Limb (tissue), 2 donors: ENCODE measurements at regions not wholly inside any gene's neighbourhood (a gene's known extent, or its start where the extent isn't known, plus 50 kb on each side); places are given as distances from the start of the nearest gene placed in this dataset.

Source experiments
- DNase-seq, 2 donors: peaks; one replicate each; pipeline ENCODE4 v3.0.0-alpha.2; 2016; ENCODE audit errors: extremely low spot score in 2 of 2

DNA sequence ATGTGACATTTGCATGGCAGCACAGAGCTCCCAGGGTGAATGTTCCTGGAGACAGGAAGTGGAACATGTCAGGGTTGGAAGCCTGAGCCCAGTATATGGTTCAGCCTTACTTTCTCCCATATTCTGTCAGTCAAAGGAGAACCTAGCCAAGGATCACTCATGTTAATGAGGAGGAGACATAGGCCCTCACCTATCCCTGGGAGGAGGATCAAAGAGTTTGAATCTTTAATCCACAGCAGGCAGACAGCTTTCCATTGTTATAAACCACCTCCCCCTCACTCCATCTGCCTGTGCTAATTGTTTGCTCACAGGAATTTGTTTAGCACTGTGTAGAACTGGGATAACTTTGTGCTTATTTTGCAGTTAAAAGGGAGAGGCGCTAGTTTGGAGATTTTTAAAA, 1069.1 kb downstream of the EFNB2 start:
- no peak for DNase-seq

DNA sequence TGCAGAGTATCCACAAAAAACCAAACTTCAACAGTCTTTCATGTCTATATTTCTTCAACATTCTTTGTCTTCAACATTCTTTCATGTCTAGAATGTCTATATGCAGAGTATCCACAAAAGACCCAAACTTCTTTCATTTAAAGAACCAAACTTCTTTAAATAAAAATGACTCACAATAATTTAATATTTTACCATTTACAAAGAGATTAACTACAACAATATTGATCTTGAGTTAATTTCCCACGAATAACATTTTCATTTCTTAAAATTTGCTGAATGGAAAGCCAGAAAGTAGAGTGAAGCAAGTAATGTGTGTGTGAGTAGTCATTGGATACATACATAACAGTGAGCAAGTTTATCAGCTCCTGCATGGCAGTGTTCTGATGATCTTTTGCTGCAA, 1069.7 kb downstream of the EFNB2 start, which contains the start of gene DAOA:
DAOA (plus strand) TSS at position 301 of the 400 bp plus-strand sequence.
- DNase-seq: no peak

DNA sequence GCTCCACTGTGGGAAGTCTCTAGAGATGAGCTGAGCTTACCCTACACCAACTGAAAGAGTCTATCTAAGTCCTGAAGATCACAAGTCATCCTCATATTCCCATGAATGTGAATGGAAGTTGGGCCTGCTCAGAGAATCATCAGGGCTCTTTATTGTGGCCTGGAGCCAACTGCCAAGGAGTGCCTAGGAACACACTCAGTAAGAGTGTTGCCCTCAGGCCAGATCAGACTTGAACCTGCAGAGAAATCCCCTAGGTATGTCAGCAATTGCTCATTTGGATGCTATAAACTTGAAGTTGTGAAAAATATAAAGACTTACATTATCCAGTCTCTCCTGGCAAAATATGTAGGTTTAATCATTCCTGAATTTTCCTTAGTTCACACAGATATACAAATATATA, 1070.2 kb downstream of the EFNB2 start:
- DNase-seq: no peak

DNA sequence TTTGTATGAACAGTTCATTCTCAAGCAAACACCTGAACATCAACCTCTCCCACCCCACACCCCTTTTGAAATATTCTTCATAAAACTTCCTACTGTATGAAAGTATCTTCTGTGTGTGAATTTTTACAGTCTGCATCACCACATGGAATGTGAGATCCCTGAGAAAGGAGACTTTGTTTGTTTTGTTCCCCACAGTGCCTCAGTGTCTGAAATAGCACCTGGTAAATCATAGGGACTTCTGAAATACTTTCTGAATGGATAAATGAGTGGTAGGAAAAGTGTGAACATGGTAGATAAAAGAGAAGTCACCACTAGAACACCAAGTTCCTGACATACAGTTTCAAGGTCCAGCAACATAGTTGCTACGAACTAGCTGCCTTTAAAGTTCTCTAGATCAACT, 1071.2 kb downstream of the EFNB2 start:
- no peak for DNase-seq

DNA sequence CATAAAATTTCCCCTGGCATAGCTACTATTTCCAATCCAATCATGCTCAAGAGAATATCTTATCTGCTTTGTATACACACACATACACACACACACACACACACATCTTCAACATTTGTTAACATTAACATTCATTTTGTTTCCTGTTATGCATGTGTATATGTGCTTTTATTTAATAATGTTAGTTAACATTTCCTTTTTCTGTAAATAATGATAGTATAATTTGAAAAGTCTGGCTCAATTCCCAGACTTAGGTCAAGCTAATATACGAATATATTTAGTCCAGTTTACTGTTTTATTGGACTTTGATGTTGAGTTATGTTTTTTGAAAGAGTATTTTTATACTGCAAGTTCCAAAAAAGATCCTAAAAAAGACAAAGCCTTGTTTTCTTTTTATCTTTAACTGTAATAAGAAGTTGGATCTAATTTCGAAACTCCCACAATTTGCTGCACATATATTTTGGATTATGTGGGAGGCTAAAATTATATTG, 1072.4 kb downstream of the EFNB2 start:
- DNase-seq: no peak

DNA sequence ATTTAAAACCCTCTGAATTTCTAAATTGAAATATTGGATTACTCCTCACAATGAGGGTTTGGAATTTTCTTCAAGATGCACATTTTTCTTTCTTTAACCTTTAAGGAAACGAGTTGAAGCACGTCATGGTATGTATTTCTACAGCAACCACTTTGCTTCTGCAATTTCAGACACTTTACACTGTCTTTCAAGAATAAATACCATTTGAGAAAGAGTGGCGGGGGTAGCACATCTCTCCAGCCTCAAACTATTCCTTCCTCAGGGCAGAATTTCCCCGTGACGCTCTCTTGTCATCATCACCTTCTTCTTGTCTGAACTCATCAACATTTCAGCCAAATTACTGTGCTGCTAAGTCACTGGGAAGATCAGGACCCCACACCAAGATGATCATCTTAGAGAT, 1073.4 kb downstream of the EFNB2 start:
- DNase-seq: no peak

DNA sequence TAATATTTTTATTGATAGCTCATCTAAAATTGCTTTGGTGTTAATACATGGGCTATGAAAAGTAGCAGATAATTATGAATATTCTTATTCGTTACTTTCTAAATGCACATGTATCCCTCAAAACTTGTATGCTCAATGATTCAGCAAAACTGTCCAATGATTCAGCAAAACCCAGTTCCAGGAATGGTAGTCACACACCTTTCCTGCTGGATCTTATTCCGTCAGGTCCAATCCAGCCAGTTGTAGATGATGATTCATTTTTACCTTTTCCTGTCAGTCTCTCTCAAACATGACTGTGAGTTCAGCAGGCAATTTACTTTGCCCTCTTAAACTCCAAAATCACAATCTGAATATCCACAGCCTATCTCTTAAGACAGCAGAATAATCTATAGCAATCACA, 1082.6 kb downstream of the EFNB2 start:
- DNase-seq: no peak

DNA sequence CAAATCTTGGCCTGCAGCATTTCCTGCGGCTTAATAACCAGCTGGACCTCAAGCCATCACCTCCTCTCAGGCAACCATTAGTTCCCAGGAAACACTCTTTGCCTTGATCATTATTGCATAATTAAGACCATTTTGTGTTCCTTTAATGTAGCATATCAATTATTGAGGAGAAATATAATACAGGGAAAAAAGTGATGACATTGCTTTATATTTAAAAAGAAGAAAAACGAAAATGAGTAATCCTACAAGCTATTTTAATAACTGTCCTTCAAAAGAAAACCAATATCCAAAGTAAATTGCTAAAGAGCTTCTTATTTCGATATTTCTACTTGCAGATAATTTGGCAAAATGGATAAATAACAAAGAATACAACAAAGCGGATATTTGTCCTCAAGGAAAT, 1084.7 kb downstream of the EFNB2 start:
- DNase-seq: no peak

DNA sequence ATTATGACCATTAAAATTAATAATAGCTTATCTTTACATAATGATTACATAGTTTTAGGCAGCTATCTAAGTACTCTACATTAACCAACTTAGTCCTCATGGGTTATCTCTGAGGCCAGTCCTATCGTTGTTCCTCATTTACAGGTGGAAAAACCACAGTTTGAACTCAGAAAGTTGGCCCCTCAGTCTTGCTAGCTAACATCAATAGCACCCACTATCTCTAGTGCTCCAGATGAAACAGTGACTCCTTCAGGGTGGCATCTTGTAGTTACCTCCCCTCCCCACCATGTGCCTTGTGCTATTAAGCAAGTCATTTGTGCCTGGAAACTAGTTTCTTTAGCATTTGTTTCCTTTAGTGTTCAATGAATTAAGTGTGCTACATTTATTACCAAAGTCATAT, 1086.7 kb downstream of the EFNB2 start:
- no peak for DNase-seq

DNA sequence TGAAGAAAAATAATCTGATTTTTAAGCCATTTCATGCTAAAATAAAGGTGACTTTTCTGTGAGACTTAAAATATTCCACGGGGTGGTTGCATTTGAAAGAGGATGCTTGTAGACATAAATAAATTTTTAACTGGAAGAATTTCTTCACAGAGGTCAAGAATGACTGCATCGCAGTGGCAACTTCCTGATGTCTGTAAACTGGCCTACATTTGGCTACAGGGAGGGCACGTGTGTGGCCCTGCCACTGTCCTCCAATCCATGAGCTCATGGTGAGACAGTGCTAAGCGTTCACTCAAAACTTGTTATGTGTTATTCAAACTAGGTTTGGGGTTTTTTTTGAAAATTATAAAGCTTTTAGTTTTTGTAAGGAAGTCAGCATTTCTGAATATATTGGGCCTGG, 1089.3 kb downstream of the EFNB2 start:
- no peak for DNase-seq

DNA sequence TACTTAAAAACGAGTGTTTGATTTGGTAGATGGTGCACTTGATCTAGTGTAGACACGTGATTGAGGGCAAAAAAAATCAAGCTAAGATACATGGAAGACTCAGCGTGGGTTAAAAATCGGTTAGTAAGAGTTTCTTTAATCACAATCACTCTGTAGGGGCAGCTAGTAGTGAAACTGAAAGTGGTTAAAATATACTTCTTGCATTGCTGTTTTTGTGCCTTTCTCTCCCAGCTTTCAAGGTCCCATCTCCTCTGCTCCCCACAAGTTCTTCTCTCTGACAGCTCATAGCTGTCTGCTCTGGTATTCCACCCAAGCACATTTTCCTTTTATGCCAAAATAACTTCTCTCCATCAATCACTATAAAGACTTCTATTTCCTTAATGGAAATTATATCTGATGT, 1089.7 kb downstream of the EFNB2 start:
- no peak for DNase-seq

DNA sequence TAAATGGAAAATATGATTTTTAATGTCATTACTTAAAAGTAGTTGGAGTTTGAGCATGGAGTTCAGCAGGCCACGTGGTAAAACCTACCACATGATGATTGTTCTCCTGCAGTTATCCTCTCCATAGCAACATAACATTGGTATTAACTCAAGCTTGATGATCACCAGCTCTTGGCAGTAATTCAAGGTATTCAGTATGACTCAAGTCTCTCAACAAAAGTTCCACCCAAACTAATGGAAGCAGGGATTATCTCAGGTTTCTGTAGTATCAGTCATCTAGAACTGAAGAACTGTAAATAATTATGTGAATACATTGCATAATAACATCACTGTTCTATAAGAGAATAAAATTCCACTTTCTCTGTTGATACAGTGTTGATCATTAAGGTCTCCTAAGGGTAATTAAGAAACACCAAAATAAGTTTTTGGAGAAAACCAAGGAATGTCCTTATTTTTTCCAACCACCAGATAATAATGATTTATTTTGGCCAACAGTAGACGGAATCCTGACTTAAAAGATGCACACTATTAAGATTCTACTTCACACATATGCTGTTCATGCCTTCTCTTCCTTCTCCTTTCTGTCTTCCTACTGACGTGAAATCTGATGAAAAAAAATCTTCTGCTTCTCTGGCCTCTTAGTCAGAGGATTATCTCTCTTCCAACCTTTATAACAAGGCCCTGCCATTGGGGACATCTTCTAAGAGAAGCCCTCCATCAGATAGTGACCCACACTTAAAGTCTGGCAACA, 1092.3 kb downstream of the EFNB2 start:
- DNase-seq: peak in 1 of 2 donors; percentile 78

DNA sequence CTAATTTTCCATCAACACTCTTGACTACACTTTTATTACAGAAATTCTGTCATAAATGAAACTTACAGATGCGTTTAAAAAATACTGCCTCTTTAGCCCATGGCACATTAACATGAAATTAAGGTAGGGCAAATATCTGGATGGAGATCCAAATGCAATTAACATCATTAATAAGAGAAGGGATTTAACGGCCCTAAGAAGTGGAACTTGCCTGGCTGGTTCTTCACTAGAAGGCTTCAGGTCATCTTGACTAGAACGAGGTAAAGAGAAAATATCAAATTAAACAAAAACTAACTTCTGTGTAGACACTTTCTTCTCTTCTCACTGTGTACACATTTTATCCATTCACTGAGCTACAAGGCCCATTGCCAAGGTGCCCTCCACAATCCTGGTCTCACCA, 1093.4 kb downstream of the EFNB2 start:
- no peak for DNase-seq

DNA sequence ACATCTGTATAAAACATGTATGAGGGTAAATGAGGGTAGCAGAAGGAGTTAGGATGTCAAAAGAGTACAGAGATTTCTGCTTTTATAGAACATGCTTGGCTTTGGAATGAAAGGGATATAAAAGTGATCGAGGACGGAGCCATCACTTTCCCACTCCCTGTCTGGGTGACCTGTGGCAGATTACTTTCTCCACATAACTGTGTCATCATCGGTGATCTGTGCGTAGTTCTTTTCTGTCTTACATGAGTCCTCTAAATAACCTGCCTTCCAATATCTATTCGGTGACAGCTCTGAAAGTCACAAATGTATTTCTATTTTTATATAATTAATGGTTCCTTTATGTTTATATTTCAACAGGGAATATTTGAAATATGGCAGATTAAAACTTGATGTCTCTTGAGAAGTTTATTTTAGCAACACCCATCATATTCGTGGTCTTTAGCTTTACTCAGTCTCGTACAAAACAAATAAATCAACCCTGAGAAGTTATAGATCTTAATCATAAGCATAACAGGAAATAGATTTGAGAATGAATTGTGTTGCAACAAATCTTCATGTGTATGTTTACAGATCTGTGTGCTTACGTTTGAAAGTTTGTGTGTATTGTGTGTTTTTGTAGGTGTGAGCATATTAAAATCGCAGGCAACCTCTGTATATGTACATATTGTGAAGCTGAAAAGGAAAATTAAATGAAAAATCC, 1094.3 kb downstream of the EFNB2 start:
- DNase-seq: no peak

DNA sequence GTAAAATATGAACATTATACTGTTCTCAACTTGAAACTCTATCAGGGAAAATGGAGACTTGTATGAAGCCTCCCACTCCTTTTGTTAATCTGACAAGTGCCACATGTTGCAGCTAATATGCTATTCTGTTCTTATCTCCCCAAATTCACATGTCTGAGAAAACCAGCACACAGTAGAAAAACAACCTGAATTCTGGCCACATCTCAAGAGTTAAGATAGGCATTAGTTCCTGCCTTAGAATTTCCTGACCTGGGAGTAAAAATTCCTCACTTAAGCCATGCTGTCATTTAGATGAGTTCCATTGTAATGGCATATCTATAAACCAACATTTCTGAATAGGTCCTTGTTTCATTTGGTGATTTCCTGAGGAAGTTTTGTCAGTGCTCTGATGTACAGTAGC, 1098.5 kb downstream of the EFNB2 start:
- no peak for DNase-seq

DNA sequence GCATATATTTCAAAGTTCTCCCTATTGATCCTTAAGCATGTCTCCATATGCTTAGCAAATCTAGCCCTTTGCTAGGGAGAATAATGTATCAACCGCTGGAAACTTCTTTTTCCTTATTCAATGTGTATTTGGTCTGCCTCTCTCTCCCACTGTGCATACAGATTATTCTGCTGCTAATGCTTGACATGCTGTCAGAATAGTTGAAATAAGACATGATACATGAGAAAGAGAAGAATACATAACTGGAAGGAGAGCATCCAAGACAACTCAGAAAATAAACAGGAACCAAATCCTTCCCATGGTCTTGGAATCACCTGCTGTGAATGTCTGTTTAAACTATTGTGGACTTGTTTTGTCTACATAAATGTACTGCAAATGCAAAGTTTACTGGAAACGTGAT, 1103.0 kb downstream of the EFNB2 start:
- no peak for DNase-seq

DNA sequence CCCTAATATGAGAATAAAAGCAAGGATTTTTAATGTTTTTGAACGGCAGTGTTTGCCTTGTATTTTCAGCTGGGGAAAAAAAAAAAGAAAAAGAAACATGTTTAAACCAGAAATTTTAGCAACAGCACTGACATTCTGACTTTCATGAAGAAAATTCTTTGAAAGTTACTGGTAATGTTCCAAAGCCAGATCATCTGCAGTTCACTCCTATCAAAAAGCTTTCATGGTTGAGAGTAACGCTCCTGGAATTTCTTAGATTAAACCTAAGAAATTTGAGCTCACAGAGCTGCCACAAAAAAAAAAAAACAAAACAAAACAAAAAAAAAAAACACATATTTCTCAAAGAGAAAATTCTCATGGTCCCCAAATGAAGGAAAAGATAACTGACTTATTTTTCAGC, 1106.7 kb downstream of the EFNB2 start:
- DNase-seq: no peak

DNA sequence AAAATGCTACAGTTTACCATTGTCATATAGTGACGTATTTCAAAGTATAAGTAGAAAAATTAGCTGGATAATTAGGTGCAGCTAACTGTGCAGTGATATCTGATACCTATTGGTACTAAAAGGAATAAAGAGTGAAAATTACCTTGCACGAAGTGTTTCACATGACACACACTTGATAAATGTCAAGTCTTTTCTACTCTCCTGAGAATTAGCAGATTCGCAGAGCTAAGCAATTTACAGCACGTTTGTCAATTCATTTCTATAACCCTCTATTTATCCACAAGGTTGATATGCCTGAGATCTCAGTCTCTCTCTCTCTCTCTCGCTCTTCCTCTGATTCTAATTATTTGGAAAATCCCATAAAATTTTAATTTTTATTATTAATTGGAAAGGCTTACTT, 1109.0 kb downstream of the EFNB2 start:
- DNase-seq: no peak

DNA sequence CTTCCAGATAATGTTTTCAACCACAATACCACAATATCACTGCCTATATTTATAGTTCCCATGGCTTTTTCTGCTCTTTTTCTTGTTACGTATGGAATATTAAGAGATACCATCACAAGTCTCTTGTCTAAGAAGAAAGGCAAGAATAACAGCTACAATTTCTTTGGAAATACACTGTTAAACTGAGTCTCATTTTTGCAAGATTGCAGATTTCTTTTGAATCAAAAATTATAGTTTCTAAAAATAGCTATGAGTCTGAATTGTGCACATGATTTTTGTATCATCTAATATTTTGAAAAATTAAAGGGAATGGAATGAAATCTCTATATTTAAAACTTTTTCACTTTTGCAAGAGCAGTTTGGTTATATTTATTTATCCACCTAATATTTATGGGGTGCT, 1120.8 kb downstream of the EFNB2 start:
- no peak for DNase-seq

DNA sequence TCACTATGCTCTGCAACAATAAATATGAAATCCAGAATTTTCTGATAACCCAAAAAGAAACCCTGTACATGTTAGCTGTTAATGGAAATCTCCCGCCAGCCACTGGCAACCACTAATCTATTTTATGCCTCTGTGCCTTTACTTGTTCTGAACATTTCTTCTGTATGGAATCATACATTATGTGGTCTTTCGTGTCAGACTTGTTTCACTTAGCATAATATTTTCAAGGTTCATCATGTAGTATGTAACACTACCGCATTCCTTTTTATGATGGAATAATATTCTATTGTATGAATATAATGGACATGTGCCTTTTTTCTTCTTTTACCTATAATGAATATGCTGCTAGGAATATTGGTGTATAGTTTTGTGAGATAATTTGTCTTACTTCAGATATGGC, 1123.3 kb downstream of the EFNB2 start:
- DNase-seq: no peak

DNA sequence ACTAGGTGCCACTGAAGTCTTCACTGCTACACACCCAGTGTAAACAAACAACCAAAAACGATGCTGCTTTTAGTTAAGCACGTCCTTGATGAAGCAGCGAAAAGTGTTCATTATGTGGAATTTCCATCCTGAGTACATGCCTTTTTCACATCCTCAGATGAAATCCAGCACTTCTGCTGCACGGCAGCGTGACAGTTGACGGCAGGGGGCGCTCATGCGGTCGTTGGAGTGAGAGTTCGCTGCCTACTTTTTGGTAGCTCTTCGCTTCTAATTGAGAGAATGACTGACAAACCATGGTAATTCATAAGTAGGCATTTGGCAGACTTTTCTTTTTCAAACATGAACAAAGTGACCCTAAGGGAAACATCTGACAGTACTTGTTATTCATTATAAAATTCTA, 1124.9 kb downstream of the EFNB2 start:
- DNase-seq: peak in 1 of 2 donors; percentile 51

DNA sequence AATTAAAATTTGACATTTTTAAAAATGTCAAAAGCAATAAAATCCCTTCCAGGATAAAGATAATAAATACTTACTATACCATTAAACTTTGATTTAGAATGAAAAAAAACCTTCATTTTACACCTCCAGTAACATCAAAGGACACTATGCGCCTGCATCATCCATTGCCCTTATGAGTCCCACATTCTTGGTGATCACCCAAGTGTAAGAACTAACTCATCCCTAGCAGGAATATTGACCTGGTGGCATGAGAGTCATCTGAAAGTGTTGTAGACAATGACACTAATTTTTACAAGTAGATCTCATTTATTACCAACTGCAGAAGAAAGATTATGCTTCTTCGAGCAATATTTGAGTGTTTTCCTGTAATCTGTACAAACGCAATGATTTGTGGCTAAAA, 1128.9 kb downstream of the EFNB2 start:
- no peak for DNase-seq

DNA sequence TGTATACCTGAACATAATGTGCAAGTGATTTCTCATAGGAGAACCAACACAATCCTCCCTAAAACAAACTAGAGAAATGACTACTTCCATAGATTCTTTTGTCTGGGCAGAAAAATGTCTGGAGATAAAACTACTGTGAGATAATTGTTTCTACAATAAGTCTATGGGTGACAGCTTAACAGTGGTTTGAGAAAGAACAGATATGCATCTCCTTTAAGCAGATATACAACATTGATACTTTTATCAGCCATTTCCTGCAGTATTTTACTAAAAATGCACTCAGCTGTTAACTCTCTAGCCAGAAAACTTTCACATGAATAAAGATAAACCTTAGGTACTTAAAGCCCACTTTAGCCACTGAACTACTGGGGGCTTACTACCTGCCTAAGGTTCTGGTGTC, 1132.4 kb downstream of the EFNB2 start:
- DNase-seq: no peak
